ENCODE measurements at regions not wholly inside any gene's neighbourhood (a gene's known extent, or its start where the extent isn't known, plus 50 kb on each side); places are given as distances from the start of the nearest gene placed in this dataset.
"Not testable (repeated sequence)": the region's sequence is repeated elsewhere in the genome, so short reads cannot be mapped to it uniquely, and the experiment has no call there.

DNA sequence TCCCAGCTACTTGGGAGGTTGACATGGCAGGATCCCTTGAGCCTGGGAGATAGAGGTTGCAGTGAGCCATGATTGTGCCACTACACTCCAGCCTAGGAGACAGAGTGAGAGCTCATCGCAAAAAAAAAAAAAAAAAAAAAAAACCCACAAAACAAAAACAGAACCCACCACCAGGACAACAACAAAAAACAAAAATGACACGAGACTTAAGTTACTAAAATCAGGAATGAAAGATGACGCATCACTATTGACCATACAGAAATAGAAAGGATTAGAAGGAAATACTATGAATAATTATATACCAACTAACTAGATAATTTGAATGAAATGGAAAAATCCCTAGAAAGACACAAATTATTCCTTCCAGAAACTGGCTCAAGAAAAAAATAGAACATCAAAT lies 432.4 kb upstream of the PMFBP1 start:
- DNase-seq (ENCODE audit: insufficient read length, low spot score) (no peak), FAIRE-seq (peak; percentile 44)

DNA sequence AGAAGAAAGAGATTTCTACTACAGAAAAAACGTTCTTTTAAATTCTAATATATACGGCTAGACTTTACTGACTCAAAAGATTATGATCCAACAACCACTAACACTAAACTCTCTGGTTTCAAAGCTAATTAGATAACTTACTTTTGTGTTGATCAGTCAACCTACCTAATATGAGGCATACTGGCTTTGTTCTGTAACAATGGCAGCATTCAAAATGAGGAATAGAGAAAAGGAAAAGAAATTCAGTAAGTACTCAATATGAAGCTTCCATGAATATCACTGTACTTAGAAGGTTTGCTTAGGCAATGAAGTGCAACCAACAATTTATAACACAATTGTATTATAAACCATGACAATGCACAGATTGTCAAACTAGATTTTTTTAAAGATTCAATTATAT lies 430.5 kb upstream of the PMFBP1 start:
- FAIRE-seq (no peak), DNase-seq (ENCODE audit: insufficient read length, low spot score) (no peak)

- FAIRE-seq (no peak), DNase-seq (ENCODE audit: insufficient read length, low spot score) (no peak)
Measured at GRCh38 chr16:72598696-72599095, 426.7 kb upstream of the PMFBP1 start.

- DNase-seq (ENCODE audit: insufficient read length, low spot score) (no peak), FAIRE-seq (no peak)
Measured at GRCh38 chr16:72597938-72598337, 426.0 kb upstream of the PMFBP1 start.

DNA sequence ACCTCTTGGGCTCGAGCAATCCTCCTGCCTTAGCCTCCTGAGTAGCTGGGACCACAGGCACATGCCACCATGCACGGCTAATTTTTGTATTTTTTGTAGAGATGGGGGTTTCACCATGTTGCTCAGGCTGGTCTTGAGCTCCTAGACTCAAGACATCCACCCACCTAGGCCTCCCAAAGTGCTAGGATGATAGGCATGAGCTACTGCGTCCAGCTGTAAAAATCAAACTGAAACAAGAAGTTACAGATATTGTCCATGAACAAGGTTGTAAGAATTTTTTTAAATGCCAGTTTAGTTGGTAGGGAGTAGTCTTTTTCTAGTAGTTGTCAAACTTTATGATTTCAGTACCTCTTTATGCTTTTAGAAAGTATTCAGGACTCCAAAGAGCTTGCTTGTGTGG lies 424.4 kb upstream of the PMFBP1 start:
- FAIRE-seq (no peak), DNase-seq (ENCODE audit: insufficient read length, low spot score) (no peak)

GRCh38 chr16:72590151-72590937 lies 418.4 kb upstream of the PMFBP1 start:
- DNase-seq (ENCODE audit: insufficient read length, low spot score), result peak; percentile 10
- peak; percentile 80 for FAIRE-seq

DNA sequence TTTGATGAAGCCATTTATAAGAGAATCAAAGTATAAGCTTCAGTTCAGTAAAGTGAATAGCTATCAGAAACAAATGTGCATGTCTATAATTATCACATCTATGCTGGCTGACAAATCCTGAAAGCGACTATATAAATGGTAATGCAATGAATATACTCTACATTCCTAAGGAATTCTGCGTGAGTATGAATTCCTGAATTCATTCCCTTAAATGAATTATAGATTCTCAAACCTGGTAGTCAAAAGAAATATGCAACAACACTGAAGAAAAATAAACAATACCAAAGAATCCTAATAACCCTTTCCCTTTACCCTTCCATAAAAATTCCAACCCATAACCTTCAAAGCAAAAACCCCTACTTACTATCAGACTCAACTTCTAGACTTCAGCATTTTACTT lies 416.6 kb upstream of the PMFBP1 start:
- no peak for DNase-seq (ENCODE audit: insufficient read length, low spot score)
- no peak for FAIRE-seq

DNA sequence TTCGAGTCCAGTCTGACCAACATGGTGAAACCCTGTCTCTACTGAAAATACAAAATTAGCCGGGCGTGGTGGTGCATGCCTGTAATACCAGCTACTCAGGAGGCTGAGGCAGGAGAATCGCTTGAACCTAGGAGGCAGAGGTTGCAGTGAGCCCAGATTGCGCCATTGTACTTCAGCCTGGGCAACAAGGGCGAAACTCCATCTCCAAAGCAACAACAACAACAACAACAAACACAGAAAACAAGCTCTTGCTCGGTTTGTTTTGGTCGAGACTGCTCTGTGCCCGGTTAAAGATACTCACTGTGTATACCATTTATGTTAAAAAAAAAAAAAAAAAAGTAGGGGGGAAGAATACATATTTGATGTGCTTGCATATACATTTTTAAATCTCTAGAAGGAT lies 406.1 kb upstream of the PMFBP1 start:
- DNase-seq (ENCODE audit: insufficient read length, low spot score); FAIRE-seq: not testable (repeated sequence)

GRCh38 chr16:72576189-72576588 lies 404.2 kb upstream of the PMFBP1 start:
- no peak for FAIRE-seq
- DNase-seq (ENCODE audit: insufficient read length, low spot score), result no peak

DNA sequence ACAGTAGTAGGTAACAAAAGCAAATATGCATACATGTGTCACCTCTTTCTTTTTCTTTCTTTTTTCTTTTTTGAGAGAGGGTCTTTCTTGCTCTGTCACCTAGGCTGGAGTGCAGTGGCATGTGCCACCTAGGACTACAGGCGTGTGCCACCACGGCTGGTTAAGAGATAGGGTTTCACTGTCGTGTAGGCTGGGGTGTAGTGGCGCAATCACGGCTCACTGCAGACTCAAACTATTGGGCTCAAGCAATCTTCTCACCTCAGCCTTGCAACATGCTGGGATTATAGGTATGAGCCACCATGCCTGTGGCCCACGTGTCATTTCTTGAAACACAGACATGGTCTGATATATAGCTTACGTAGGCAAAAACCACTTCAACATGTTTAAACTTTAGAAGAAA lies 397.7 kb upstream of the PMFBP1 start:
- no peak for DNase-seq (ENCODE audit: insufficient read length, low spot score)
- no peak for FAIRE-seq

- DNase-seq (ENCODE audit: insufficient read length, low spot score) (no peak), FAIRE-seq (peak; percentile 51)
Measured at GRCh38 chr16:72568502-72568901, 396.5 kb upstream of the PMFBP1 start.

DNA sequence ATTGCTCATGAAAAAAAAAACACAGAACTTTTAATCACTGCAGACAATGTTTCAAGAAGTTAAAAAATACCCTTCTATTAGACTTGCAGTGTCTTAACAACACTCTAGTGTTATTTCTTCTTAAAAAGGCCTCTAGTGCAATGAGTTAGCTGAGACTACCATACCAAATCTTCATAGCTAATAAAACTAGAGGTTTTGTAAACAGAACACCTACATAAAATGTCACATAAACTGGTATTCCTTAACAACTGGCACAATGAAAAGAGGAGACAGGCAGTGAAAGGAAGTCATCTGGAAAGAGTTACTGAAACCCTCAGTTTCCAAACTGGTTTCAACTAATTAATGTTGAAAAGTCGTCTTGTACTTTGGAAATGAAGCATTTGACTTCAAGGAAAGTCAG lies 394.2 kb upstream of the PMFBP1 start:
- DNase-seq (ENCODE audit: insufficient read length, low spot score), result no peak
- FAIRE-seq, result peak; percentile 44

- DNase-seq (ENCODE audit: insufficient read length, low spot score) (no peak), FAIRE-seq (no peak)
Measured at GRCh38 chr16:72565106-72565505, 393.2 kb upstream of the PMFBP1 start.

DNA sequence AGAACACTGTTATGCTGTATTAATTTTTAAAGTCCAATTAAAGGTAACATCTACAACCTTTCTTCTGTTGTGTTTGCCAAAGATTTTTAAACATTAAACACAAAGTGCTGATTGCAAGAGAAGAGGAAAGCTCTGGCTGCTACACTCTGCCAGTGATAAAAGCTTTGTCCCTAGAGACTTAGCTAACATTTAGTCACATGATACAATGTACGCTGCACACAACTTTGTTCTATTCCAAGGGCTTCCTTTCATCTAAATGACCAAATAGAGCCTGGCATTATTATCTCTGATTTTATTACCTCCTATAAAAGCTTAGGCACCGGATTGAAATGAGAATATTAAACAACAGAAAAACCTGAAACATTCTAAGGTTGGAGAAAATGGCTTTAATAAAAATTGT lies 388.7 kb upstream of the PMFBP1 start:
- FAIRE-seq, result no peak
- DNase-seq (ENCODE audit: insufficient read length, low spot score), result no peak

DNA sequence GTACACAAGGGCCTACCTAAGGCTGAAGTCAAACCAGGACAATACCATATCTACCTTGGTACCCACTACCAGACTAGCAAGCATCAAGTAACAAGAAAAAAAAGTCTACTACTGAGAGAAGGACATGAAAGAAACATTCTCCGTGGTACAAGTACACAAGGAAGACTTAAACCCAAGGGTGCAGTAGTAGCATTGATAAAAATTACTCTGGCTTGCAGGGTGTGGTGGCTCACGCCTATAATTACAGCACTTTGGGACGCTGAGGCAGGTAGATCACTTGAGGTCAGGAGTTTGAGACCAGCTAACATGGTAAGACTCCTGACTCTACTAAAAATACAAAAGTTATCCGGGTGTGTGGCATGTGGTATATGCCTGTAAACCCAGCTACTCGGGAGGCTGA lies 386.5 kb upstream of the PMFBP1 start:
- no peak for FAIRE-seq

GRCh38 chr16:72554935-72555334 lies 383.0 kb upstream of the PMFBP1 start:
- no peak for FAIRE-seq
- DNase-seq (ENCODE audit: insufficient read length, low spot score), result no peak

More for the DNA sequence above, 386.5 kb upstream of the PMFBP1 start:
- no peak for DNase-seq (ENCODE audit: insufficient read length, low spot score)

DNA sequence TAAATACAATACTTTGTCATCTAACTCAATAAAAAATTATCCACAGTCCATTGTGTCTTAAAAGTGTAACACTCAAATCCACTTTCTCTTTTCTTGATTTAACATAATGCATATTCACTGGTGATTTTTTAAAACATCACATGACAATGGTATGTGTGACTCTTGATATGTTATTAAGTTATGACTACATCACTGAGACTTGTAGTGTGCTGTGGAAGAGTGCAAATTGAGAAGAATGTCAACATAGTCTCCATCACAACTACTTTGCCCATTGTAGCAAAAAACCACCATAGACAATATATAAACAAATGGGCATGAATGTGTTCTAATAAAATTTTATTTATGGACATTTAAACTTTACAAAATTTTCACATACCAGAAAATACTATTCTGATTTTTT lies 380.7 kb upstream of the PMFBP1 start:
- no peak for FAIRE-seq
- DNase-seq (ENCODE audit: insufficient read length, low spot score), result no peak

GRCh38 chr16:72551649-72552048 lies 379.7 kb upstream of the PMFBP1 start:
- DNase-seq (ENCODE audit: insufficient read length, low spot score), result no peak
- FAIRE-seq, result no peak

DNA sequence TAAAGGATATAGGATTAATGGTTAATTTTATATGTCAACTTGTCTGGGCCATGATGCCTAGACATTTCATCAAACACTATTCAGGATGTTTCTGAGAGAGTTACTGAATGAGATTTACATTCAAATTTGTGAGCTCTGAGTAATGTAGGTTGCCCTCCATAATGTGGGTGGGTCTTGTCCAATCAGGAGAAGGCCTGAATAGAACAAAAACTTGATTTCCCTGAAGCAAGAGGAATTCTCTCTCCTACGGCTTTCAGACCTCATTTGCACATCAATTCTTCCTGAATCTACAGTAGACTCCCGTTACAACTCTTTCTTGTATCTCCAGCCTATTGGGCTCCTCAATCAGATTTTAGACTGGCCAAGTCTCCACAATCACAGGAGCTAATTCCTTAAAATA lies 377.9 kb upstream of the PMFBP1 start:
- FAIRE-seq, result no peak
- no peak for DNase-seq (ENCODE audit: insufficient read length, low spot score)

GRCh38 chr16:72542102-72542501 lies 370.1 kb upstream of the PMFBP1 start:
- DNase-seq (ENCODE audit: insufficient read length, low spot score), result no peak
- FAIRE-seq, result no peak

- FAIRE-seq, result no peak
- no peak for DNase-seq (ENCODE audit: insufficient read length, low spot score)
Measured at GRCh38 chr16:72537664-72538063, 365.7 kb upstream of the PMFBP1 start.

- DNase-seq (ENCODE audit: insufficient read length, low spot score) (no peak), FAIRE-seq (no peak)
Measured at GRCh38 chr16:72536723-72537435, 364.9 kb upstream of the PMFBP1 start.

Measured in GM19239 (cell line).